Breast epithelium (tissue), 3 donors: ENCODE measurements at regions not wholly inside any gene's neighbourhood (a gene's known extent, or its start where the extent isn't known, plus 50 kb on each side); places are given as distances from the start of the nearest gene placed in this dataset.

Experiments used
- POLR2A ChIP-seq: fragments of 450-650 bp; IDR thresholded peaks from one replicate; pipeline ENCODE4 v1.6.1; 2016; ENCODE audit warnings: antibody characterized with exemption, mild to moderate bottlenecking, moderate library complexity
- POLR2AphosphoS5 ChIP-seq, 3 donors: sonication (generic); formaldehyde crosslinking; IDR thresholded peaks; one replicate each; pipeline ENCODE4 v1.6.1; 2017; ENCODE audit warnings: antibody characterized with exemption in 3 of 3
- TF ChIP-seq, protein P1 (sequence below), 3 donors: fragments of 450-650 bp; IDR thresholded peaks; one replicate each; pipeline ENCODE4 v1.5.1; 2016 to 2017; ENCODE audit warnings: antibody characterized with exemption in 3 of 3, mild to moderate bottlenecking in 3 of 3, moderate library complexity in 3 of 3

GRCh38 chr16:86243123-86243473 is 267.2 kb upstream of the FOXF1 start:
- TF ChIP-seq, protein P1, sequence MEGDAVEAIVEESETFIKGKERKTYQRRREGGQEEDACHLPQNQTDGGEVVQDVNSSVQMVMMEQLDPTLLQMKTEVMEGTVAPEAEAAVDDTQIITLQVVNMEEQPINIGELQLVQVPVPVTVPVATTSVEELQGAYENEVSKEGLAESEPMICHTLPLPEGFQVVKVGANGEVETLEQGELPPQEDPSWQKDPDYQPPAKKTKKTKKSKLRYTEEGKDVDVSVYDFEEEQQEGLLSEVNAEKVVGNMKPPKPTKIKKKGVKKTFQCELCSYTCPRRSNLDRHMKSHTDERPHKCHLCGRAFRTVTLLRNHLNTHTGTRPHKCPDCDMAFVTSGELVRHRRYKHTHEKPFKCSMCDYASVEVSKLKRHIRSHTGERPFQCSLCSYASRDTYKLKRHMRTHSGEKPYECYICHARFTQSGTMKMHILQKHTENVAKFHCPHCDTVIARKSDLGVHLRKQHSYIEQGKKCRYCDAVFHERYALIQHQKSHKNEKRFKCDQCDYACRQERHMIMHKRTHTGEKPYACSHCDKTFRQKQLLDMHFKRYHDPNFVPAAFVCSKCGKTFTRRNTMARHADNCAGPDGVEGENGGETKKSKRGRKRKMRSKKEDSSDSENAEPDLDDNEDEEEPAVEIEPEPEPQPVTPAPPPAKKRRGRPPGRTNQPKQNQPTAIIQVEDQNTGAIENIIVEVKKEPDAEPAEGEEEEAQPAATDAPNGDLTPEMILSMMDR (IDR thresholded peaks at IDR 0.05): no peak
- TF ChIP-seq POLR2A: no peak
- no peak for TF ChIP-seq POLR2AphosphoS5 (IDR thresholded peaks at IDR 0.05)
